Endothelial cell of umbilical vein (primary cell): ENCODE measurements at regions not wholly inside any gene's neighbourhood (a gene's known extent, or its start where the extent isn't known, plus 50 kb on each side); places are given as distances from the start of the nearest gene placed in this dataset.

Source experiments
- BruUV-seq: library from RNA; stranded (reverse); fragments of 400-500 nt; replicated peaks from 2 replicates; lab custom pipeline; 2021; lab: Mats Ljungman, UMichigan
- CTCF ChIA-PET: fragments of 300-600, 350-600 bp; sonication (Branson Sonifier 250); formaldehyde crosslinking; loops from one replicate; lab custom pipeline; 2021; ENCODE audit warnings: antibody characterized with exemption, inconsistent platforms; lab: Charles Lee
- POLR2A ChIA-PET: fragments of 300-600, 350-600 bp; sonication (Branson Sonifier 250); formaldehyde crosslinking; loops from one replicate; lab custom pipeline; 2021; ENCODE audit warnings: antibody characterized with exemption, inconsistent platforms; lab: Charles Lee
- DNase-seq: peaks from one replicate; pipeline ENCODE4 v3.0.0-alpha.2; 2011; ENCODE audit warnings: low read depth, low spot score
- FAIRE-seq: peaks from 2 replicates; lab custom pipeline; 2011; peaks lifted over from hg19 to GRCh38; lab: Jason Lieb, UNC
- H2AFZ ChIP-seq: 2 replicates; pipeline ENCODE4 v1.6.0; 2012; ENCODE audit warnings: low read depth, low read length, control low read depth, inconsistent platforms
- H3K27ac ChIP-seq: 2 replicates; pipeline ENCODE4 v1.5.1; 2011; ENCODE audit warnings: low read depth, mild to moderate bottlenecking, control low read depth, low read length, moderate library complexity; ENCODE audit not compliant: insufficient read depth
- H3K27me3 ChIP-seq, 2 experiments: 2 replicates each; pipeline versions ENCODE4 v1.6.0 to v1.6.1; 2011; ENCODE audit warnings: low read length in 2 of 2, mixed read lengths in 1 of 2; ENCODE audit not compliant: control insufficient read depth in 2 of 2, insufficient read depth in 2 of 2
- H3K36me3 ChIP-seq, 2 experiments: 2 replicates in 1 of 2; 3 replicates in 1 of 2; pipeline ENCODE4 v1.5.1; 2011; ENCODE audit warnings: low read length in 2 of 2, mild to moderate bottlenecking in 1 of 2, moderate library complexity in 1 of 2; ENCODE audit not compliant: control insufficient read depth in 2 of 2, insufficient read depth in 2 of 2; ENCODE audit errors: extremely low read depth in 1 of 2
- H3K4me1 ChIP-seq: 3 replicates; pipeline ENCODE4 v1.5.1; 2011; ENCODE audit warnings: mild to moderate bottlenecking, low read length; ENCODE audit not compliant: control insufficient read depth, insufficient read depth; ENCODE audit errors: extremely low read depth
- H3K4me2 ChIP-seq: 2 replicates; pipeline ENCODE4 v1.6.1; 2011; ENCODE audit warnings: low read length, control low read depth, mixed read lengths; ENCODE audit not compliant: insufficient read depth
- H3K4me3 ChIP-seq, 3 experiments: fragments of 200-600 bp in 1 of 3; sonication (generic), shearing (Covaris generic) in 1 of 3; replicated peaks in 1 of 3; 2 replicates each; pipeline ENCODE4 v1.5.1; 2011 to 2016; ENCODE audit warnings: control low read depth in 3 of 3, low read length in 3 of 3, mild to moderate bottlenecking in 2 of 3, inconsistent platforms in 1 of 3, low read depth in 1 of 3, moderate library complexity in 1 of 3; ENCODE audit not compliant: insufficient read depth in 1 of 3
- H3K79me2 ChIP-seq: 2 replicates; pipeline ENCODE4 v1.6.0; 2012; ENCODE audit warnings: low read length, inconsistent platforms; ENCODE audit not compliant: control insufficient read depth, insufficient read depth
- H3K9ac ChIP-seq: replicated peaks from 2 replicates; pipeline ENCODE3; 2011; ENCODE audit warnings: low read length, control low read depth; ENCODE audit not compliant: insufficient read depth; ENCODE audit errors: extremely low read depth
- H3K9me1 ChIP-seq: replicated peaks from 3 replicates; pipeline ENCODE4 v1.6.0; 2011; ENCODE audit warnings: mild to moderate bottlenecking, low read length; ENCODE audit not compliant: control insufficient read depth, insufficient read depth; ENCODE audit errors: extremely low read depth
- H3K9me3 ChIP-seq: replicated peaks from 2 replicates; pipeline ENCODE4 v1.5.1; 2012; ENCODE audit warnings: low read length, inconsistent platforms; ENCODE audit not compliant: control insufficient read depth, insufficient read depth
- H4K20me1 ChIP-seq: replicated peaks from 2 replicates; pipeline ENCODE3; 2011; ENCODE audit warnings: mild to moderate bottlenecking, low read length; ENCODE audit not compliant: control insufficient read depth, insufficient read depth; ENCODE audit errors: extremely low read depth
- FOS ChIP-seq: IDR thresholded peaks from 2 replicates; pipeline ENCODE4 v1.6.1; 2011; ENCODE audit warnings: mild to moderate bottlenecking, low read length, moderate library complexity, borderline replicate concordance; ENCODE audit not compliant: insufficient read depth
- JUN ChIP-seq: IDR thresholded peaks from 2 replicates; pipeline ENCODE4 v1.6.1; 2011; ENCODE audit warnings: borderline replicate concordance, low read depth; ENCODE audit not compliant: insufficient read length, insufficient read depth
- POLR2AphosphoS5 ChIP-seq: IDR thresholded peaks from 2 replicates; pipeline ENCODE4 v1.6.1; 2012; ENCODE audit warnings: low read depth, mild to moderate bottlenecking, control low read depth, low read length, moderate library complexity; ENCODE audit not compliant: insufficient read depth
- dilution Hi-C: fragments of 300-500 bp; cut with MboI; formaldehyde crosslinking; loops from one replicate; pipeline ENCODE4 v1.15.0; 2019; ENCODE audit warnings: low sequenced_read_pairs; ENCODE audit not compliant: extremely low pct_ligation_motif_present
- intact Hi-C: fragments of 100-400 bp; cut with micrococcal nuclease; formaldehyde crosslinking; loops from one replicate; pipeline ENCODE4 v1.10.0; 2022
- TF ChIP-seq, protein P1 (sequence below), 2 donors: IDR thresholded peaks; 1 replicate in 1 of 2; 2 replicates in 1 of 2; pipeline ENCODE4 v1.5.1; 2011; ENCODE audit warnings: low read length in 2 of 2, mild to moderate bottlenecking in 2 of 2, moderate library complexity in 2 of 2, control low read depth in 1 of 2, inconsistent platforms in 1 of 2, low read depth in 1 of 2; ENCODE audit not compliant: insufficient read depth in 1 of 2; ENCODE audit errors: extremely low read depth in 1 of 2
- TF ChIP-seq, protein P2 (sequence below): IDR thresholded peaks from 2 replicates; pipeline ENCODE4 v1.6.1; 2011; ENCODE audit not compliant: insufficient read depth, insufficient read length

DNA sequence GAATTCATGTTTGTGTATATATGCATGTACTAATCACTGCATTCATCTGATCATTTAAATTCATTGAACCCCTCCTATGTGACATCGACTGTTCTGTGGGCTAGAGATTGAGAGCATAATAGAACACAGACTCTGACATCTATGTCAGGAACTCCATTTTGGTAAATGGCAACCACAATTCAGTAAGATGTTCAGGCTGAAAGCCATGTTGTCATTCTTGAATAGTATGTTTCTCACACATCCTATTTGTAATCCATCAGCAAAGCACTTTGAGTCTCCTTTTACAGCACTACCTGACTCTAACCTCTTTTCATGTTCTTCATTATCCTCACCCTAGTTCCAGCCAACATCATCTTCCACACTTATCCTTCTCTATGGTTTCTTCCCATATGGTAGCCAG is 413.8 kb upstream of the MEX3C start:
- no TSS peak for BruUV-seq
- FAIRE-seq: no peak

GRCh38 chr18:51614033-51614432 is 416.6 kb upstream of the MEX3C start:
- intact Hi-C loops: no loop called here
- H3K79me2 ChIP-seq: no peaks in the 10 kb centered on the region
- H3K4me1 ChIP-seq: no peaks in the 10 kb centered on the region
- CTCF ChIA-PET: no interaction called here
- no peak overlapping the region for H3K4me2 ChIP-seq
- no peaks in the 10 kb centered on the region for H3K9me3 ChIP-seq
- TF ChIP-seq POLR2AphosphoS5 (no peak), FOS (no peak)
- TF ChIP-seq, protein P1, sequence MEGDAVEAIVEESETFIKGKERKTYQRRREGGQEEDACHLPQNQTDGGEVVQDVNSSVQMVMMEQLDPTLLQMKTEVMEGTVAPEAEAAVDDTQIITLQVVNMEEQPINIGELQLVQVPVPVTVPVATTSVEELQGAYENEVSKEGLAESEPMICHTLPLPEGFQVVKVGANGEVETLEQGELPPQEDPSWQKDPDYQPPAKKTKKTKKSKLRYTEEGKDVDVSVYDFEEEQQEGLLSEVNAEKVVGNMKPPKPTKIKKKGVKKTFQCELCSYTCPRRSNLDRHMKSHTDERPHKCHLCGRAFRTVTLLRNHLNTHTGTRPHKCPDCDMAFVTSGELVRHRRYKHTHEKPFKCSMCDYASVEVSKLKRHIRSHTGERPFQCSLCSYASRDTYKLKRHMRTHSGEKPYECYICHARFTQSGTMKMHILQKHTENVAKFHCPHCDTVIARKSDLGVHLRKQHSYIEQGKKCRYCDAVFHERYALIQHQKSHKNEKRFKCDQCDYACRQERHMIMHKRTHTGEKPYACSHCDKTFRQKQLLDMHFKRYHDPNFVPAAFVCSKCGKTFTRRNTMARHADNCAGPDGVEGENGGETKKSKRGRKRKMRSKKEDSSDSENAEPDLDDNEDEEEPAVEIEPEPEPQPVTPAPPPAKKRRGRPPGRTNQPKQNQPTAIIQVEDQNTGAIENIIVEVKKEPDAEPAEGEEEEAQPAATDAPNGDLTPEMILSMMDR (IDR thresholded peaks at IDR 0.05; ENCODE audit: extremely low read depth in 1 of 2, insufficient read depth in 1 of 2, low read depth in 1 of 2, low read length in 2 of 2): no peak
- dilution Hi-C loops: no loop called here
- no peaks in the 10 kb centered on the region for H4K20me1 ChIP-seq
- H3K9ac ChIP-seq: no peak overlapping the region
- DNase-seq (no peak), FAIRE-seq (no peak)
- H3K4me3 ChIP-seq: no peak overlapping the region
- H3K27me3 ChIP-seq: no peaks in the 10 kb centered on the region
- H3K27ac ChIP-seq: no peak overlapping the region
- H2AFZ ChIP-seq: no peak overlapping the region
- H3K36me3 ChIP-seq: no peaks in the 10 kb centered on the region
- POLR2A ChIA-PET: no interaction called here
- no peaks in the 10 kb centered on the region for H3K9me1 ChIP-seq
- BruUV-seq: no TSS peak

More for the DNA sequence above, 413.8 kb upstream of the MEX3C start:
- DNase-seq: no peak
- dilution Hi-C loops: no loop called here
- ChIA-PET CTCF (no interaction called here), POLR2A (no interaction called here)
- intact Hi-C loops: no loop called here
- no peaks in the 10 kb centered on the region for H3K27me3 ChIP-seq
- no peaks in the 10 kb centered on the region for H3K79me2 ChIP-seq
- no peak overlapping the region for H3K9ac ChIP-seq
- H3K4me2 ChIP-seq: no peak overlapping the region
- H3K9me1 ChIP-seq: no peaks in the 10 kb centered on the region
- no peaks in the 10 kb centered on the region for H3K4me1 ChIP-seq
- no peaks in the 10 kb centered on the region for H3K9me3 ChIP-seq
- no peak overlapping the region for H3K27ac ChIP-seq
- H2AFZ ChIP-seq: no peak overlapping the region
- H4K20me1 ChIP-seq: no peaks in the 10 kb centered on the region
- H3K4me3 ChIP-seq: no peak overlapping the region
- no peaks in the 10 kb centered on the region for H3K36me3 ChIP-seq
- TF ChIP-seq, protein P2, sequence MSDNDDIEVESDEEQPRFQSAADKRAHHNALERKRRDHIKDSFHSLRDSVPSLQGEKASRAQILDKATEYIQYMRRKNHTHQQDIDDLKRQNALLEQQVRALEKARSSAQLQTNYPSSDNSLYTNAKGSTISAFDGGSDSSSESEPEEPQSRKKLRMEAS: no peak
- no peak for TF ChIP-seq FOS
- TF ChIP-seq JUN: no peak
